H9 (cell line): ENCODE measurements at regions not wholly inside any gene's neighbourhood (a gene's known extent, or its start where the extent isn't known, plus 50 kb on each side); places are given as distances from the start of the nearest gene placed in this dataset.

Experiments used
- DNase-seq: peaks from one replicate; pipeline ENCODE4 v3.0.0-alpha.2; 2017
- H2AFZ ChIP-seq: one replicate; pipeline ENCODE4 v1.6.1; 2013; ENCODE audit warnings: mild to moderate bottlenecking, low read length, control low read depth, moderate library complexity
- H2AK5ac ChIP-seq: 2 replicates; pipeline ENCODE4 v1.6.1; 2013; ENCODE audit warnings: low read length, control low read depth, mixed read lengths; ENCODE audit not compliant: insufficient read length
- H2BK120ac ChIP-seq: one replicate; pipeline ENCODE4 v1.6.1; 2013; ENCODE audit warnings: low read depth, mild to moderate bottlenecking, low read length, control low read depth, inconsistent platforms; ENCODE audit not compliant: poor library complexity, severe bottlenecking
- H2BK12ac ChIP-seq: 2 replicates; pipeline ENCODE4 v1.6.1; 2013; ENCODE audit warnings: low read length, control low read depth, mixed read lengths, low read depth; ENCODE audit not compliant: insufficient read length
- H2BK15ac ChIP-seq: 2 replicates; pipeline ENCODE4 v1.6.1; 2013; ENCODE audit warnings: low read depth, low read length, control low read depth
- H2BK20ac ChIP-seq: one replicate; pipeline ENCODE4 v1.6.1; 2013; ENCODE audit warnings: low read depth, mild to moderate bottlenecking, low read length, control low read depth, inconsistent platforms; ENCODE audit not compliant: poor library complexity, severe bottlenecking
- H2BK5ac ChIP-seq: 2 replicates; pipeline ENCODE4 v1.6.1; 2013; ENCODE audit warnings: low read length, control low read depth, mixed read lengths; ENCODE audit not compliant: insufficient read length
- H3K14ac ChIP-seq: 2 replicates; pipeline ENCODE4 v1.6.1; 2013; ENCODE audit warnings: low read length, control low read depth; ENCODE audit not compliant: insufficient read depth
- H3K18ac ChIP-seq: 2 replicates; pipeline ENCODE4 v1.6.1; 2013; ENCODE audit warnings: low read depth, mild to moderate bottlenecking, mixed read lengths, low read length, control low read depth; ENCODE audit not compliant: insufficient read length
- H3K23ac ChIP-seq: 2 replicates; pipeline ENCODE4 v1.6.1; 2013; ENCODE audit warnings: low read length, control low read depth, mixed read lengths, low read depth; ENCODE audit not compliant: insufficient read length
- H3K23me2 ChIP-seq: 2 replicates; pipeline ENCODE4 v1.6.1; 2013; ENCODE audit warnings: low read depth, mild to moderate bottlenecking, mixed read lengths, low read length, control low read depth; ENCODE audit not compliant: insufficient read length, poor library complexity, severe bottlenecking
- H3K27ac ChIP-seq: 2 replicates; pipeline ENCODE4 v1.5.1; 2013; ENCODE audit warnings: low read length, control low read depth, mixed read lengths, low read depth; ENCODE audit not compliant: insufficient read length
- H3K27me3 ChIP-seq: 2 replicates; pipeline ENCODE4 v1.6.1; 2013; ENCODE audit warnings: low read length, control low read depth, inconsistent platforms; ENCODE audit not compliant: insufficient read depth
- H3K4ac ChIP-seq: 2 replicates; pipeline ENCODE4 v1.6.1; 2013; ENCODE audit warnings: low read depth, mild to moderate bottlenecking, control low read depth, inconsistent platforms, low read length, moderate library complexity
- H3K4me1 ChIP-seq: 2 replicates; pipeline ENCODE4 v1.6.1; 2013; ENCODE audit warnings: low read length, control low read depth, inconsistent platforms; ENCODE audit not compliant: insufficient read depth
- H3K4me2 ChIP-seq: 2 replicates; pipeline ENCODE4 v1.6.1; 2013; ENCODE audit warnings: low read length, control low read depth, mixed read lengths; ENCODE audit not compliant: insufficient read length, insufficient read depth
- H3K56ac ChIP-seq: 2 replicates; pipeline ENCODE4 v1.6.1; 2013; ENCODE audit warnings: low read depth, mild to moderate bottlenecking, mixed read lengths, low read length, control low read depth; ENCODE audit not compliant: insufficient read length
- H3K79me1 ChIP-seq: 2 replicates; pipeline ENCODE4 v1.6.1; 2013; ENCODE audit warnings: low read depth, mild to moderate bottlenecking, moderate library complexity, low read length, control low read depth, inconsistent platforms; ENCODE audit not compliant: insufficient read depth, poor library complexity, severe bottlenecking
- H3K79me2 ChIP-seq: 2 replicates; pipeline ENCODE4 v1.6.1; 2013; ENCODE audit warnings: low read length, control low read depth, inconsistent platforms; ENCODE audit not compliant: insufficient read depth
- H3K9ac ChIP-seq: 2 replicates; pipeline ENCODE4 v1.6.1; 2013; ENCODE audit warnings: low read length, control low read depth, mixed read lengths; ENCODE audit not compliant: insufficient read length; ENCODE audit errors: extremely low read depth
- H3K9me3 ChIP-seq: one replicate; pipeline ENCODE4 v1.6.1; 2013; ENCODE audit warnings: low read depth, low read length, inconsistent platforms; ENCODE audit not compliant: control insufficient read depth
- H3T11ph ChIP-seq: one replicate; pipeline ENCODE4 v1.6.1; 2013; ENCODE audit warnings: mild to moderate bottlenecking, low read length, control low read depth, inconsistent platforms
- H4K20me1 ChIP-seq: one replicate; pipeline ENCODE4 v1.6.1; 2013; ENCODE audit not compliant: control insufficient read depth, insufficient read length, insufficient read depth
- H4K5ac ChIP-seq: 2 replicates; pipeline ENCODE4 v1.6.1; 2013; ENCODE audit warnings: low read depth, mild to moderate bottlenecking, mixed read lengths, low read length, control low read depth; ENCODE audit not compliant: insufficient read length
- H4K8ac ChIP-seq: replicated peaks from 2 replicates; pipeline ENCODE4 v1.6.1; 2013; ENCODE audit warnings: low read length, control low read depth, mixed read lengths, low read depth; ENCODE audit not compliant: insufficient read length
- H4K91ac ChIP-seq: 2 replicates; pipeline ENCODE4 v1.6.1; 2013; ENCODE audit warnings: low read depth, mild to moderate bottlenecking, moderate library complexity, mixed read lengths, low read length, control low read depth; ENCODE audit not compliant: insufficient read length
- H3K27ac Mint-ChIP-seq, 3 experiments: 2 replicates in 2 of 3; 3 replicates in 1 of 3; pipeline ENCODE4 v1.8.0; 2020 to 2021; ENCODE audit warnings: mixed read lengths in 3 of 3, mild to moderate bottlenecking in 1 of 3, moderate library complexity in 1 of 3
- H3K27me3 Mint-ChIP-seq: 2 replicates; pipeline ENCODE4 v1.8.0; 2021; ENCODE audit warnings: low read depth, mild to moderate bottlenecking, moderate library complexity, mixed read lengths
- H3K36me3 Mint-ChIP-seq, 3 experiments: 2 replicates in 2 of 3; 3 replicates in 1 of 3; pipeline ENCODE4 v1.8.0; 2020 to 2021; ENCODE audit warnings: low read depth in 3 of 3, mixed read lengths in 3 of 3; ENCODE audit not compliant: insufficient read depth in 1 of 3
- H3K4me1 Mint-ChIP-seq, 2 experiments: 2 replicates each; pipeline ENCODE4 v1.8.0; 2020; ENCODE audit warnings: mixed read lengths in 2 of 2
- H3K4me3 Mint-ChIP-seq, 2 experiments: 2 replicates in 1 of 2; 3 replicates in 1 of 2; pipeline ENCODE4 v1.8.0; 2020 to 2021; ENCODE audit warnings: mild to moderate bottlenecking in 2 of 2, mixed read lengths in 2 of 2, moderate library complexity in 1 of 2
- H3K9me3 Mint-ChIP-seq, 2 experiments: 2 replicates in 1 of 2; 3 replicates in 1 of 2; pipeline ENCODE4 v1.8.0; 2020; ENCODE audit warnings: mild to moderate bottlenecking in 2 of 2, mixed read lengths in 2 of 2, moderate library complexity in 1 of 2
- WGBS: extraction: QIAGEN DNeasy Blood & Tissue Kit; methylation state at CpG from one replicate; pipeline ENCODE4 v1.1.7; 2013; ENCODE audit warnings: missing lambda C conversion rate, low lambda C conversion rate, mixed read lengths; ENCODE audit not compliant: insufficient read length; ENCODE audit errors: extremely low coverage; 5-methylcytosine and 5-hydroxymethylcytosine counted together
- TF ChIP-seq, protein P1 (sequence below): fragments of 200-600 bp; sonication (generic); conservative IDR thresholded peaks from 3 replicates; pipeline ENCODE4 v1.8.0; 2021; ENCODE audit warnings: antibody characterized with exemption, mild to moderate bottlenecking

DNA sequence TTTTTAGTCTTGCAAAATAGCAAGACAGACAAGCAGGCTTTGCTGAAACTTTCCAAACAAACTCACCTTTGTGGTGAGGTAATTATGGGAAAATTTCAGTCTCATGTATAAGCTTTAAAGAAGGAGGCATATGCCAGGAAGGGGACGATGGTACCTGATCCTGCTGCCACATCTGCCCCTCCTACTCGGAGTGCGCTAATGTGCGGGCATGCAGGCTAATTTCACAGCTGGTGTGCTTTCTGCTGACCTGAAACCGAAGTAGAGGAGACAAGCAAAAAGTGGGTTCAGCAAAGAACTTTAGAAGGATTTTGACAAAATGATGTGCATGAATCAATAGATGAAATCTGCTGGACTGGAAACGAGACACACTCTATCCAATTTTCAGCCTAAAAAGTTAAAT lies 117.1 kb upstream of the IRX4 start:
- Histone ChIP-seq H3K23ac (no peak overlapping the region), H3K4ac (no peak overlapping the region), H2BK12ac (no peak overlapping the region), H4K5ac (no peak overlapping the region), H2AK5ac (no peak overlapping the region), H3K9me3 (no peaks in the 10 kb centered on the region), H4K8ac (no peak overlapping the region), H4K91ac (no peak overlapping the region), H3K27me3 (no peaks in the 10 kb centered on the region), H3K4me1 (no peaks in the 10 kb centered on the region), H3K9ac (no peak overlapping the region), H3K23me2 (no peaks in the 10 kb centered on the region), H2BK15ac (no peak overlapping the region), H2AFZ (no peak overlapping the region), H3K79me2 (no peaks in the 10 kb centered on the region), H3K56ac (no peak overlapping the region), H3K18ac (no peak overlapping the region), H2BK20ac (no peak overlapping the region), H3K14ac (no peak overlapping the region), H3K79me1 (no peaks in the 10 kb centered on the region), H3T11ph (no peak overlapping the region), H2BK5ac (no peak overlapping the region), H3K27ac (no peak overlapping the region), H2BK120ac (no peak overlapping the region), H3K4me2 (no peak overlapping the region), H4K20me1 (no peaks in the 10 kb centered on the region)
- peaks cover 4 to 11% (median 7%) of the 10 kb centered on the region in 3 experiments; a peak in 6 of 7 replicates for H3K36me3 Mint-ChIP-seq
- no peak overlapping the region for H3K4me3 Mint-ChIP-seq
- no peak overlapping the region; a peak in 1 of 7 replicates for H3K27ac Mint-ChIP-seq
- H3K27me3 Mint-ChIP-seq, result peaks cover 30% of the 10 kb centered on the region
- TF ChIP-seq, protein P1, sequence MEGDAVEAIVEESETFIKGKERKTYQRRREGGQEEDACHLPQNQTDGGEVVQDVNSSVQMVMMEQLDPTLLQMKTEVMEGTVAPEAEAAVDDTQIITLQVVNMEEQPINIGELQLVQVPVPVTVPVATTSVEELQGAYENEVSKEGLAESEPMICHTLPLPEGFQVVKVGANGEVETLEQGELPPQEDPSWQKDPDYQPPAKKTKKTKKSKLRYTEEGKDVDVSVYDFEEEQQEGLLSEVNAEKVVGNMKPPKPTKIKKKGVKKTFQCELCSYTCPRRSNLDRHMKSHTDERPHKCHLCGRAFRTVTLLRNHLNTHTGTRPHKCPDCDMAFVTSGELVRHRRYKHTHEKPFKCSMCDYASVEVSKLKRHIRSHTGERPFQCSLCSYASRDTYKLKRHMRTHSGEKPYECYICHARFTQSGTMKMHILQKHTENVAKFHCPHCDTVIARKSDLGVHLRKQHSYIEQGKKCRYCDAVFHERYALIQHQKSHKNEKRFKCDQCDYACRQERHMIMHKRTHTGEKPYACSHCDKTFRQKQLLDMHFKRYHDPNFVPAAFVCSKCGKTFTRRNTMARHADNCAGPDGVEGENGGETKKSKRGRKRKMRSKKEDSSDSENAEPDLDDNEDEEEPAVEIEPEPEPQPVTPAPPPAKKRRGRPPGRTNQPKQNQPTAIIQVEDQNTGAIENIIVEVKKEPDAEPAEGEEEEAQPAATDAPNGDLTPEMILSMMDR, result no peak
- H3K9me3 Mint-ChIP-seq, result peaks cover 7% of the 10 kb centered on the region in 2 experiments; a peak in 4 of 5 replicates
- no CpG with 5 or more reads among the region's 6 CpGs for WGBS
- no peak for DNase-seq
- H3K4me1 Mint-ChIP-seq, result peaks cover 18 to 24% of the 10 kb centered on the region in 2 experiments
